LNCAP (cell line): ENCODE measurements at regions not wholly inside any gene's neighbourhood (a gene's known extent, or its start where the extent isn't known, plus 50 kb on each side); places are given as distances from the start of the nearest gene placed in this dataset.

Experiments used
- TF ChIP-seq, protein P1 (sequence below): fragments of 450-650 bp; IDR thresholded peaks from 2 replicates; pipeline ENCODE4 v1.5.1; 2017; ENCODE audit warnings: mild to moderate bottlenecking

GRCh38 chrX:35244088-35244741, 301.6 kb downstream of the FAM47B start:
- TF ChIP-seq, protein P1, sequence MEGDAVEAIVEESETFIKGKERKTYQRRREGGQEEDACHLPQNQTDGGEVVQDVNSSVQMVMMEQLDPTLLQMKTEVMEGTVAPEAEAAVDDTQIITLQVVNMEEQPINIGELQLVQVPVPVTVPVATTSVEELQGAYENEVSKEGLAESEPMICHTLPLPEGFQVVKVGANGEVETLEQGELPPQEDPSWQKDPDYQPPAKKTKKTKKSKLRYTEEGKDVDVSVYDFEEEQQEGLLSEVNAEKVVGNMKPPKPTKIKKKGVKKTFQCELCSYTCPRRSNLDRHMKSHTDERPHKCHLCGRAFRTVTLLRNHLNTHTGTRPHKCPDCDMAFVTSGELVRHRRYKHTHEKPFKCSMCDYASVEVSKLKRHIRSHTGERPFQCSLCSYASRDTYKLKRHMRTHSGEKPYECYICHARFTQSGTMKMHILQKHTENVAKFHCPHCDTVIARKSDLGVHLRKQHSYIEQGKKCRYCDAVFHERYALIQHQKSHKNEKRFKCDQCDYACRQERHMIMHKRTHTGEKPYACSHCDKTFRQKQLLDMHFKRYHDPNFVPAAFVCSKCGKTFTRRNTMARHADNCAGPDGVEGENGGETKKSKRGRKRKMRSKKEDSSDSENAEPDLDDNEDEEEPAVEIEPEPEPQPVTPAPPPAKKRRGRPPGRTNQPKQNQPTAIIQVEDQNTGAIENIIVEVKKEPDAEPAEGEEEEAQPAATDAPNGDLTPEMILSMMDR, result no peak

DNA sequence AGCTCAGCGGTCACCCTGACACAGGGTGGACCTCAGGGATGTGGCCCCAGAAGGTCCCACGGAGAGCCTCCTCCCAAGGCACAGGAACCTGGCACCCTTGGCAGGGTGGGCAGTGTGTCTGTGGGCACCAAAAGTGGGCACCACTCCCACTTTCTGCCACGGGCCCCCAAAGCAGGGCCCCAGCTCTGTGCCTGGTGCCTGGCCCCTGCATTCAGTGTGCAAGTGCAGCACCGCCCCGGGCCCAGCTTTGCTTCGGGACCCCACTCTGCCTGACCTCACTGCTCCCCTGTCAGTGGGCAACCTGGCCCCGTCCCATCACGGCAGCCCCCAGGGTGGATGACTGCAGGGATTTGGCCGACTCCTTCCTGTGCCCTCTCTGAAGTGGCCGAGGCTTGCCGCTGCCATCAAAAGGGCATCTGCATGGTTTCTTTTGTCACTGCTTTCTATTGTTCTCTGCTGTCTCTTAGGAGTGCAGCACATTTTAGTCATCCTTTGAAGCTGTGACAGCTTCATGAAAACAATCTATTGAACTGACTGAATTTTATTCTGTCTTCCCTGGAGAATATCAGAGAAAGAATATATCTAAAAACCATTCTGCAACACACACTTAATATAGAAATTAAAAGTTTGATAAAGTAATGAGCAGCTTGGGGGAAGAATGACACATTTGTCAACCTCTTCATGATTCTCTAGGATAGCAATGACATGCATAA, 302.4 kb downstream of the FAM47B start:
- TF ChIP-seq, protein P1, result no peak

DNA sequence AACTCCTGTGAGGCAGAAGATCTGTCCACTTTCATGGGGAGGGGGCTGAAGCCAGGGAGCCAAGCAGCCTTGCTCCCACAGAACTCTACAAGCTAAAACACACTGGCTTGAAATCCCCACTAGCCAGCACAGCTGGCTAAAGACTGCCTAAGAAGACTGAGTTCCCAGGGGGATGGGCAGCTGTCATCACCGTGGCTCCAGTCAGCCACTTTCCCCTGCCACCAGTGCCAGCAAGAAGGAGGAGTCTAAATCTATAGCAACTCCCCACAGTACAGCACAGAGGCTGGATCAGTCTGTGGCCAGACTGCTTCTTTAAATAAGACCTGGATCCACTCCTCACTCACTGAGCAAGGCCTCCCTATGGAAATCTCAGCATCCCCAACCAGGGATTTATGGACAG, 308.6 kb downstream of the FAM47B start:
- TF ChIP-seq, protein P1, result no peak

DNA sequence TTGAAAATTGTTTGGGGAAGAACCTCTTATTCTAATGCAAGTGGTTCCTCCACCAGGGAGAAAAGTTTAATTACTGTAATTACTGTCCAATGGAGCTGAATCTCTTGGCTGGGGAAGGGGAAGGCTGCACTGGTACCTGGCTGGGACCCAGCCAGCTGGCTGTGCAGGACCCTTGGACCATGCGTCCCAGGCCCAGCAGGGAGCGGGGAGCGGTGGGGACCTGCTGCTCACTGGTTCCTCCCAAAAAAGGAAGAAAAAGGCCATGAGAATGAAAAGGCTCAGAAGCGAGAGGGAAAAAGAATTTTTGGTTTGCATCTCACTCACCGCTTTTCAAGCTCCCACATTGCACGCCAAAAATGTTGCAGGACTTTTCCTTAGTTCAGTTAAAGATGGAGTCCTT, 333.5 kb downstream of the FAM47B start:
- TF ChIP-seq, protein P1, result no peak

DNA sequence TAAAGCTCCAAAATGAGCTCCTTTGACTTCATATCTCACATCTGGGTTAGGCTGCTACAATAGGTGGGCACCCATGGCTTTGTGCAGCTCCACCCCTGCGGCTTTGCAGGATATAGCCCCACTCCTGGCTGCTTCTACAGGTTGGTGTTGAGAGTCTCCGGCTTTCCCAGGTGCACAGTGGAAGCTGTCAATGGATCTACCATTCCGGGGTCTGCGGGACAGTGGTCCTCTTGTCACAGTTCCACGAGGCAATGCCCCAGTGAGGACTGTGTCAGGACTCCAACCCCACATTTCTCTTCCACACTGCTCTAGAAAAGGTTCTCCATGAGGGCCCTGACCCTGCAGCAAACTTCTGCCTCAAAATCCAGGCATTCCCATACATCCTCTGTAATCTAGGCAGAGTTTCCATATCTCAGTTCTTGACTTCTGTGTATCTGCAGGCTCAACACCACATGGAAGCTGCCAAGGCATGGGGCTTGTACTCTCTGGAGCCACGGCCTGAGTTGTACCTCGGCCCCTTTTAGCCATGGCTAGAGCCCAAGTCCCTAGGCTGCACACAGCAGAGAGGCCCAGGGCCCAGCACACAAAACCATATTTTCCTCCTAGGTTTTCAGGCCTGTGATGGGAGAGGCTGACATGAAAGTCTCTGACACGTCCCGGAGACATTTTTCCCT, 342.8 kb downstream of the FAM47B start:
- TF ChIP-seq, protein P1, result no peak

GRCh38 chrX:35288657-35289056, 346.1 kb downstream of the FAM47B start:
- TF ChIP-seq, protein P1, result no peak

DNA sequence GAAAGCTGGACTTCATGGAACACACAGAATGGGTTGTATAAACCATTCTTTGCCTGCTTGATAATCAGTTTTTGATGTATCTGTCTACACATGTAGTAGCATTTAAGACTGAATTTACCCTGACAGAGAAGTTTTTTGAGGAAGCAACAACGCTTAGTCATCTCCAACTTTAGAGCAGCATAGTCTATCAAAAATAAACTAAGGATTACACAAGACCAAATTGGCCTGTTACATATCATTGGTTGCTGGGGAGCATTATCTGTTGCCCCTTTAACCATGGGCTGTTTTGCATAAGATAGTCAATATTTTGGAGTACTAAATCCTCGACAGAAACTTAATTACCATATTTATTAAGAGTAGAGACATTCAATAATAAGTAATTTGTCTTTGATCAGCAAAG, 347.4 kb downstream of the FAM47B start:
- TF ChIP-seq, protein P1, result no peak
